Neural cell (in vitro differentiated cells): ENCODE measurements at regions not wholly inside any gene's neighbourhood (a gene's known extent, or its start where the extent isn't known, plus 50 kb on each side); places are given as distances from the start of the nearest gene placed in this dataset.

Source experiments
- H2AFZ ChIP-seq: fragments of 200-600, 300-800 bp; sonication (generic), shearing (Covaris generic); 2 replicates; pipeline ENCODE4 v1.6.0; 2014; ENCODE audit warnings: low read depth, mild to moderate bottlenecking, antibody characterized with exemption, low read length, moderate library complexity
- H3F3A ChIP-seq: fragments of 200-600 bp; shearing (Covaris generic); 2 replicates; pipeline ENCODE4 v1.6.1; 2016; ENCODE audit warnings: mild to moderate bottlenecking, moderate library complexity, mixed read lengths, antibody characterized with exemption, low read length; ENCODE audit not compliant: insufficient read depth, poor library complexity, severe bottlenecking
- H3K27ac ChIP-seq: fragments of 200-600, 300-800 bp; sonication (generic), shearing (Covaris generic); 2 replicates; pipeline ENCODE4 v1.5.1; 2014; ENCODE audit warnings: mild to moderate bottlenecking, low read length, moderate library complexity
- H3K27me3 ChIP-seq: fragments of 300-800, 200-600 bp; sonication (generic), shearing (Covaris generic); 2 replicates; pipeline ENCODE4 v1.6.0; 2014; ENCODE audit warnings: mild to moderate bottlenecking, low read depth, low read length, moderate library complexity; ENCODE audit not compliant: insufficient read depth
- H3K36me3 ChIP-seq: fragments of 300-800, 200-600 bp; sonication (generic), shearing (Covaris generic); 2 replicates; pipeline ENCODE4 v1.5.1; 2014; ENCODE audit warnings: mild to moderate bottlenecking, antibody characterized with exemption, low read length, moderate library complexity; ENCODE audit not compliant: insufficient read depth
- H3K4me2 ChIP-seq: fragments of 300-800, 200-600 bp; sonication (generic), shearing (Covaris generic); 2 replicates; pipeline ENCODE4 v1.6.0; 2014; ENCODE audit warnings: mild to moderate bottlenecking, low read length
- H3K4me3 ChIP-seq: fragments of 300-800, 200-600 bp; sonication (generic), shearing (Covaris generic); 2 replicates; pipeline ENCODE4 v1.5.1; 2014; ENCODE audit warnings: mild to moderate bottlenecking, low read length, moderate library complexity
- H3K79me2 ChIP-seq: fragments of 200-600 bp; shearing (Covaris generic); replicated peaks from 2 replicates; pipeline ENCODE4 v1.6.0; 2014; ENCODE audit warnings: mild to moderate bottlenecking, low read length, moderate library complexity; ENCODE audit not compliant: insufficient read depth
- H3K9ac ChIP-seq: fragments of 300-800, 200-600 bp; sonication (generic), shearing (Covaris generic); 2 replicates; pipeline ENCODE4 v1.6.1; 2016; ENCODE audit warnings: mild to moderate bottlenecking, low read length, mixed read lengths
- H3K9me2 ChIP-seq: fragments of 200-600 bp; shearing (Covaris generic); 2 replicates; pipeline ENCODE4 v1.6.1; 2016; ENCODE audit warnings: mild to moderate bottlenecking, low read length, mixed read lengths; ENCODE audit not compliant: insufficient read depth
- H3K9me3 ChIP-seq: fragments of 200-600, 300-800 bp; sonication (generic), shearing (Covaris generic); 2 replicates; pipeline ENCODE4 v1.6.1; 2016; ENCODE audit warnings: mild to moderate bottlenecking, mixed run types, low read length, moderate library complexity, mixed read lengths
- H4K20me1 ChIP-seq: fragments of 200-600 bp; shearing (Covaris generic); 2 replicates; pipeline ENCODE4 v1.6.1; 2016; ENCODE audit warnings: mild to moderate bottlenecking, mixed run types; ENCODE audit not compliant: insufficient read depth
- EP300 ChIP-seq: fragments of 450-650 bp; conservative IDR thresholded peaks from 2 replicates; pipeline ENCODE4 v1.6.1; 2014; ENCODE audit warnings: antibody characterized with exemption, mild to moderate bottlenecking, moderate library complexity; ENCODE audit not compliant: poor library complexity, severe bottlenecking
- EZH2 ChIP-seq: fragments of 200-600, 300-800 bp; shearing (Covaris generic), sonication (generic); IDR thresholded peaks from 2 replicates; pipeline ENCODE4 v1.6.1; 2014; ENCODE audit warnings: antibody characterized with exemption, low read length, borderline replicate concordance, mild to moderate bottlenecking; ENCODE audit not compliant: insufficient read depth, poor library complexity, severe bottlenecking
- MXI1 ChIP-seq: fragments of 450-650 bp; conservative IDR thresholded peaks from 2 replicates; pipeline ENCODE4 v1.6.1; 2014; ENCODE audit warnings: antibody characterized with exemption, mild to moderate bottlenecking; ENCODE audit not compliant: poor library complexity, severe bottlenecking
- POLR2AphosphoS5 ChIP-seq: IDR thresholded peaks from 2 replicates; pipeline ENCODE4 v1.6.1; 2012
- RAD21 ChIP-seq: fragments of 450-650 bp; conservative IDR thresholded peaks from 2 replicates; pipeline ENCODE4 v1.6.1; 2014; ENCODE audit warnings: antibody characterized with exemption, mild to moderate bottlenecking, moderate library complexity
- SMC3 ChIP-seq: fragments of 450-650 bp; conservative IDR thresholded peaks from 2 replicates; pipeline ENCODE4 v1.6.1; 2014; ENCODE audit warnings: antibody characterized with exemption, mild to moderate bottlenecking, moderate library complexity; ENCODE audit not compliant: poor library complexity
- TAF1 ChIP-seq: IDR thresholded peaks from 2 replicates; pipeline ENCODE4 v1.6.1; 2012; ENCODE audit warnings: low read depth
- TF ChIP-seq, protein P1 (sequence below): fragments of 450-650 bp; IDR thresholded peaks from 2 replicates; pipeline ENCODE4 v1.5.1; 2014; ENCODE audit warnings: antibody characterized with exemption, mild to moderate bottlenecking, moderate library complexity; ENCODE audit not compliant: poor library complexity, severe bottlenecking
- TF ChIP-seq, protein P2 (sequence below): IDR thresholded peaks from 2 replicates; pipeline ENCODE4 v1.6.1; 2012; ENCODE audit warnings: borderline replicate concordance

DNA sequence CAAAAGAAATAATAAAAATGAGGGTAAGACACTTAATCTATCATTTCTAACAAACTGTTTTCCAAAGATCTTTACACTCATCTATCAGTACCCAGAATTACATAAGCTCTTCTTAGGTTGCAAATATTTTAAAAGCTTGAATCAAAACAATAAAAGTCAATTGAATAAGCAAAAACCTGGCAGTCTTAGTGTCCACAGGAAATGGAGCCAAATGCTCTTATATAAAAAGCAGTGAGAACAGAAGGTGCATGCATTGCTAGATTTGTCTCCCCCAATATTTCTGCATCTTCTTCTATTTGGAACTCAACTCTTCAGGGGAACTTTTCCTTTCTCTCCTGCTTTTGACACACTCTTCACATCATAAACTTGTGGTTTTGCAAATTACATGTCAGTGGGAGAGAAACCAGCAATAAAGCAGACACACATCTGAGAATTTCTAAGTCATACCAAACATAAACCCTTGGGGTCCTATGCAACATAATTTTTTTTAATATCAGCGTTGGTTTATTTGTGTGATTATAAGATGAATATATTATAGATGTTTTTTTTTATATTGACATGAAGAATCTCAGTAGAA is 343.9 kb upstream of the ACVR2A start:
- Histone ChIP-seq H3K4me3 (no peak overlapping the region), H4K20me1 (no peaks in the 10 kb centered on the region), H3K79me2 (no peaks in the 10 kb centered on the region), H3K36me3 (no peaks in the 10 kb centered on the region), H3K9ac (no peak overlapping the region), H3K27me3 (no peaks in the 10 kb centered on the region), H3F3A (no peaks in the 10 kb centered on the region), H3K9me3 (no peaks in the 10 kb centered on the region), H3K9me2 (no peaks in the 10 kb centered on the region), H3K27ac (no peak overlapping the region), H3K4me2 (no peak overlapping the region), H2AFZ (no peak overlapping the region)
- no peak for TF ChIP-seq POLR2AphosphoS5
- TF ChIP-seq, protein P1, sequence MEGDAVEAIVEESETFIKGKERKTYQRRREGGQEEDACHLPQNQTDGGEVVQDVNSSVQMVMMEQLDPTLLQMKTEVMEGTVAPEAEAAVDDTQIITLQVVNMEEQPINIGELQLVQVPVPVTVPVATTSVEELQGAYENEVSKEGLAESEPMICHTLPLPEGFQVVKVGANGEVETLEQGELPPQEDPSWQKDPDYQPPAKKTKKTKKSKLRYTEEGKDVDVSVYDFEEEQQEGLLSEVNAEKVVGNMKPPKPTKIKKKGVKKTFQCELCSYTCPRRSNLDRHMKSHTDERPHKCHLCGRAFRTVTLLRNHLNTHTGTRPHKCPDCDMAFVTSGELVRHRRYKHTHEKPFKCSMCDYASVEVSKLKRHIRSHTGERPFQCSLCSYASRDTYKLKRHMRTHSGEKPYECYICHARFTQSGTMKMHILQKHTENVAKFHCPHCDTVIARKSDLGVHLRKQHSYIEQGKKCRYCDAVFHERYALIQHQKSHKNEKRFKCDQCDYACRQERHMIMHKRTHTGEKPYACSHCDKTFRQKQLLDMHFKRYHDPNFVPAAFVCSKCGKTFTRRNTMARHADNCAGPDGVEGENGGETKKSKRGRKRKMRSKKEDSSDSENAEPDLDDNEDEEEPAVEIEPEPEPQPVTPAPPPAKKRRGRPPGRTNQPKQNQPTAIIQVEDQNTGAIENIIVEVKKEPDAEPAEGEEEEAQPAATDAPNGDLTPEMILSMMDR, result no peak
- TF ChIP-seq, protein P2, sequence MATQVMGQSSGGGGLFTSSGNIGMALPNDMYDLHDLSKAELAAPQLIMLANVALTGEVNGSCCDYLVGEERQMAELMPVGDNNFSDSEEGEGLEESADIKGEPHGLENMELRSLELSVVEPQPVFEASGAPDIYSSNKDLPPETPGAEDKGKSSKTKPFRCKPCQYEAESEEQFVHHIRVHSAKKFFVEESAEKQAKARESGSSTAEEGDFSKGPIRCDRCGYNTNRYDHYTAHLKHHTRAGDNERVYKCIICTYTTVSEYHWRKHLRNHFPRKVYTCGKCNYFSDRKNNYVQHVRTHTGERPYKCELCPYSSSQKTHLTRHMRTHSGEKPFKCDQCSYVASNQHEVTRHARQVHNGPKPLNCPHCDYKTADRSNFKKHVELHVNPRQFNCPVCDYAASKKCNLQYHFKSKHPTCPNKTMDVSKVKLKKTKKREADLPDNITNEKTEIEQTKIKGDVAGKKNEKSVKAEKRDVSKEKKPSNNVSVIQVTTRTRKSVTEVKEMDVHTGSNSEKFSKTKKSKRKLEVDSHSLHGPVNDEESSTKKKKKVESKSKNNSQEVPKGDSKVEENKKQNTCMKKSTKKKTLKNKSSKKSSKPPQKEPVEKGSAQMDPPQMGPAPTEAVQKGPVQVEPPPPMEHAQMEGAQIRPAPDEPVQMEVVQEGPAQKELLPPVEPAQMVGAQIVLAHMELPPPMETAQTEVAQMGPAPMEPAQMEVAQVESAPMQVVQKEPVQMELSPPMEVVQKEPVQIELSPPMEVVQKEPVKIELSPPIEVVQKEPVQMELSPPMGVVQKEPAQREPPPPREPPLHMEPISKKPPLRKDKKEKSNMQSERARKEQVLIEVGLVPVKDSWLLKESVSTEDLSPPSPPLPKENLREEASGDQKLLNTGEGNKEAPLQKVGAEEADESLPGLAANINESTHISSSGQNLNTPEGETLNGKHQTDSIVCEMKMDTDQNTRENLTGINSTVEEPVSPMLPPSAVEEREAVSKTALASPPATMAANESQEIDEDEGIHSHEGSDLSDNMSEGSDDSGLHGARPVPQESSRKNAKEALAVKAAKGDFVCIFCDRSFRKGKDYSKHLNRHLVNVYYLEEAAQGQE, result no peak
- no peak for TF ChIP-seq MXI1
- TF ChIP-seq SMC3, result no peak
- TF ChIP-seq TAF1, result no peak
- no peak for TF ChIP-seq EZH2
- TF ChIP-seq EP300, result no peak

- no peaks in the 10 kb centered on the region for H3K9me2 ChIP-seq
- no peak overlapping the region for H2AFZ ChIP-seq
- no peak for TF ChIP-seq TAF1
- TF ChIP-seq MXI1, result no peak
- no peak for TF ChIP-seq SMC3
- TF ChIP-seq, protein P1, result no peak
- no peak for TF ChIP-seq EZH2
- no peak for TF ChIP-seq POLR2AphosphoS5
- no peak for TF ChIP-seq EP300
- TF ChIP-seq, protein P2, result no peak
- no peak for TF ChIP-seq RAD21
- no peak overlapping the region for H3K4me3 ChIP-seq
- H3F3A ChIP-seq, result no peaks in the 10 kb centered on the region
- no peaks in the 10 kb centered on the region for H3K9me3 ChIP-seq
- H3K27me3 ChIP-seq, result no peaks in the 10 kb centered on the region
- H3K36me3 ChIP-seq, result no peaks in the 10 kb centered on the region
- no peak overlapping the region for H3K4me2 ChIP-seq
- H3K27ac ChIP-seq, result no peak overlapping the region
- H3K9ac ChIP-seq, result no peak overlapping the region
- H4K20me1 ChIP-seq, result no peaks in the 10 kb centered on the region
- H3K79me2 ChIP-seq, result no peaks in the 10 kb centered on the region
Measured at GRCh38 chr2:147500229-147500628, 344.6 kb upstream of the ACVR2A start.
